ENCODE measurements at regions not wholly inside any gene's neighbourhood (a gene's known extent, or its start where the extent isn't known, plus 50 kb on each side); places are given as distances from the start of the nearest gene placed in this dataset.

DNA sequence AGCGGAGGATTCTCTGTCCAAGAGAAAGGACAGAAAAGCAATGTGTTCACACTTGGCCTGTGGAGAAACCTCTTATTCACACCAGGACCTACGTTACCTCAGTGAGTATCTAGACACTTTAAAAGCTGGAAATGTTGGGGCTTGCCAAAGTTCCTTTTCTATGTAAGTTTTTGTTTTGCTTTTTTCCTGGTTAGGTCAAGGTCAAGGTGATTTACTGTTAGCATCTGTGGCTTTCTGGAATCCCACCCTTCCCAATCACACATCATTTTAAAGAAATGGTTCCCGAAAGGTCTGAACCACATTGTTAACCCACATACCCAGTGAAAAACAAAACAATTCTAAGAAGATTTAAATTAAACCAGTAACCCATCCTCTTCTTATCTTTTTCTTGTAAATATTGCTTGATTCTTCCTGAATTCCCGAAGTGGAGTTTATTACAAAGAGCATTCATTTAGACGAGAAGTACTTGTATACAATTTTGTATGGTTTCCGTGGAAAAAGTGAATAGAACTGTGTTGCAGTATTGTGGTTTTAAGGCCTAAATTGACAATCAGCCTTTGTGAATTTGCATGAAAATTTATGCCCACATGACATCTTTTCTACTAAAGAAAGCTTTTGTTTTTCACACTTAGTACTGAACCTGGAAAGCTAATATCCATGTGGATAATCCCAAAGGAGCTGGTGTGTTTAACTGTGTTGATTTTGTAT, 827.0 kb upstream of the IGFBP3 start:
- no peak for DNase-seq

DNA sequence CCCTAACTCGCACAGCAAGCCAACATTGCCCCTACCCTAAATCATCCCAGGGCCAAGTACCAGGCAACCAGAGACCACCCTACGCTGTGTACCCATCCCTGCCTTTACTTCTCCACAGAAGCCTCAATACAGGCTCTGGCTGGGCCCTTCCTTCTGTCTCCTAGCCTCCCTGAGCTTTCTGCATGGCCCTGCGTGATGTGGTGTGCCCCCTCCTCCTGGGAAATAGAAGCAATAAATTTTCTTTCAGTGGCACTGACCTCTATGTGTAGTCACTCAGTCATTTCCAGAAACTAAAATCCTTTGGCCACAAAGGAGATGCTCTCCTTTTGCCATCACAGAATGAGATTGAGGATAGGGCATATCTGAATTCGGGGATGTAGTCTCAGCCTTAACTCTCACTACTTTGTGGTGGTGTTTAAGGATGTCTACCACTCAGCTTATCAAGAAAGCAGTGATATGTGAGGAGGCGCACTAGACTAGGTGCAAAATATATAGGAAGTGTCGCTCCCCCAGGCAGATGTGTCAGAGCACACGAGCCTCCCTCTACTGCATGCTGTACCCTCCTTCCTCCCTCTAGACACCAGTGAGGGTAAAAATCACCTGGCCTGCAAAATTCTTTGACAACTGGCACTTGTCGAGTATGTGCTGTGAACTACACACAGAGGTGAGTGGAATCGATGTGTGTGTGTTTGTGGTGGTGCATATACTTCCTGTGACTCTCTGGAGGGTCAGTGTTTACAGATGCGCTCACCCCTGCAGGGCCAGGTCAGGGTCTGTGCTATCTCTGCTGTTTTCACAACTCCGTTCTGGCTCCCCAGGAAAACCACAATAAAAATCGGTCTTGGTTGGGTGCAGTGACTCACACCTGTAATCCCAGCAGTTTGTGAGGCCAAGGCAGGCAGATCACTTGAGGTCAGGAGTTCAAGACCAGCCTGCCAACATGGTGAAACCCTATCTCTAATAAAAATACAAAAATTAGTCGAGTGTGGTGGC, 825.9 kb upstream of the IGFBP3 start:
- DNase-seq, result no peak

DNA sequence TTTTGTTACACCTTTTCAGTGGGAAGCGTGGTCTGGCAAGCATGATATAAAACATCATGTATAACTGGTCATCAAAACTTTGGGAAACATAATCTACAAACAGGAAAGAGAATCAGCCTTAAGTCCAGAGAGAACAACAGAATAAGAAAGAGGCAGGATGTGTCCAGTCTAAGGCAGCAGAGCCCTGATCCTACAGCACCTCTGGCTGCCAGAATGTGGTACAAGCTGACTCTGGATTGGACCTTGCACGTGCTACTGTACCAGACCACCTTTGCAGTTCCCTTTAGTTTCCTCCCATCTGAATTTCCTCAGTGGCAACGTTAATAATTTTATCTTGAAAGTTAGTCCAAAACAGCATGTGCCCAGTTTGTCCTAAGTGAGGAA, 824.6 kb upstream of the IGFBP3 start:
- no peak for DNase-seq

DNA sequence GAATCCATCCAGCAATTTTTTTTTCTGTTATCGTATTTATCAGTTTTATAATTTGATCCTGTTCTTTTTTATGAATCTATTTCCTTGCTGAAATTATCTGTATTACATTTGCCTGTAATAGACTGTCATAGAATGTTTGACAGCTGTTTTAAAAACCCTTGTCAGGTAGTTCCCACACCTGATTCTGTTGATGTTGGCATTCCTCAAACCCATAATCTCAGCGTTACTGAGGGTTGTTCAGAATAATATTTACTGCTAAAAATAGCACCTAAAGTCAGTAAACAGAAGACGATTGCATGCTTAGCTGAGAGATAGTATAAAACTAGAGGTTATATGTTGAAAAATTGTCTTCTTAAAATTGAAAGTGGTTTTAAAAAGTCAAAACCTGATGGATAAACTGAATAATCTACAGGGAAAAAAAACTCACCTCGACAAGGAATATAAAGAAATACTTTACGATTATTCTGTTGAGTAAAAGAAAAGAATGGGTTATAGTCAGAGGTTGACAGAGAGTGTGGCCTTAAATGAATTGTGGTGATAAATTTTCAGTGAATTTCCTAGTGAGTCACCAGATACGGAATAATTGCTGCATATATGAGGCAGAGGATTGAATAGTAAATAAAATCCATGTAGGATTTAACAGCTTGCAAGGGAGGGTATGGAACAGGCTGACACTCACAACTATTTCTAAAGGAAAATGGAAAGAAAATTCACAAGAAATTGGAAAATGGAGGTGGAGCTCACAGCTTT, 824.1 kb upstream of the IGFBP3 start:
- DNase-seq, result no peak

DNA sequence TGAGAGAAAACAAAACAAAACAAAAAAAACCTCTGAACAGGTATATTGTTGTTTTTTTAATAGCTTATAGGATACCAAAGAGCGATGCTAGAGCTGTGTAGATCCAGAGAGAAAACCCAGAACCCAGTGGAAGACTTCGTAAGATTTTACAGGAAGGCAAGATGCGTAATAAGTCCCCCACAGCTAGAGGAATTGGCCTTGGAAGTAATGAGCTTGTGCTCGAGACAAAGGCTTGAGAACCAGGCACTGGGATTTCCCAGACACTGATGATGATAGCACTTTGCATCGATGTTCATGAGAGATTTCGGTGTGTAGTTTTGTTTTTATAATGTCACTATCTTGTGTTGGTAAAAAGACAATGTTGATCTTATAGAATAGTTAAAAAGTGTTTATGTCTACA, 821.5 kb upstream of the IGFBP3 start:
- DNase-seq, result no peak

DNA sequence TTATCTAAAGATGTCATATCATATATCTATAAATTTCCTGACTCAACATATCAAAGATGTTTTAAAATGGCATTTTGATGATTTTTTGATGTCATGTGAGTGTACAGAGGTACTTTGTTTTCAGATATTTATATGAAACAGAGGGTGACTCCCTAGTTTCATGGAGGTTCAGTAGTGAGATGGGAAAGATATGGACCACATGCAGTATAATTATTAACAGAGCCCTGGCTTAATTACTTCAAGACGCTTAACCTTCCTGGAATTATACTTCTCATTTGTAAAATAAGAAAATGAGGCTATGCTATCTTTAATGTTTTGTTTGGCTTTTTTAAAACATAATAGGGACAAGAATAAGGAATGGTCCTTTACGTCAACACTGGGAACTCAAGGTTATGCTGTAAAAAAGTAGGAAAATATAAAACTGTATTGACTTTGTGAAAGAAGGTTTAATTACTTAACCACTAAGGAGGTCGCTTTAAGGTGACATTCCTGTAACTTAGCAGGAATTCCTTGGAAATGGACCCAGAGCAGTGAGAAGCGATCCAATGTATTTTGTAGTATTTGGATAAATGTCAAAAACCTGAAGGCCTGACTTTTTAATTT, 821.0 kb upstream of the IGFBP3 start:
- no peak for DNase-seq

DNA sequence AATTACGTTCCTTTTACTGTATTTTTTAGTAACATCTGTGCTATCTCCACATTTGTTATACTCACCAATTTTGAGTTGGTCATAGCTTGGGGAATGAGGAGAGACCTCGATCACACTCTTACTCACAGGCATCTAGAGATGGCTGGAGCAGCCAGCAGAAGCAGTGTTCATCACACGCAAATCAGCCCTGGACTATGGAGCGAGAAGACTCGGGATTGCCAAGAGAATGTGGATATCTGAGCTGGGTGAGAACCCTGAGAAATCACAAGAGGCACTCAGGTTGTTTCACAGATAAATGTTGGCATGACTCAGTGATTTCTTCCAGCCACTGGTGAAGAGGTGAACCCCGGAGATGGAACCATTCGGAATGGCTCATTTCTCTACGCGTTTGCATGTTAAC, 820.1 kb upstream of the IGFBP3 start:
- DNase-seq, result no peak

DNA sequence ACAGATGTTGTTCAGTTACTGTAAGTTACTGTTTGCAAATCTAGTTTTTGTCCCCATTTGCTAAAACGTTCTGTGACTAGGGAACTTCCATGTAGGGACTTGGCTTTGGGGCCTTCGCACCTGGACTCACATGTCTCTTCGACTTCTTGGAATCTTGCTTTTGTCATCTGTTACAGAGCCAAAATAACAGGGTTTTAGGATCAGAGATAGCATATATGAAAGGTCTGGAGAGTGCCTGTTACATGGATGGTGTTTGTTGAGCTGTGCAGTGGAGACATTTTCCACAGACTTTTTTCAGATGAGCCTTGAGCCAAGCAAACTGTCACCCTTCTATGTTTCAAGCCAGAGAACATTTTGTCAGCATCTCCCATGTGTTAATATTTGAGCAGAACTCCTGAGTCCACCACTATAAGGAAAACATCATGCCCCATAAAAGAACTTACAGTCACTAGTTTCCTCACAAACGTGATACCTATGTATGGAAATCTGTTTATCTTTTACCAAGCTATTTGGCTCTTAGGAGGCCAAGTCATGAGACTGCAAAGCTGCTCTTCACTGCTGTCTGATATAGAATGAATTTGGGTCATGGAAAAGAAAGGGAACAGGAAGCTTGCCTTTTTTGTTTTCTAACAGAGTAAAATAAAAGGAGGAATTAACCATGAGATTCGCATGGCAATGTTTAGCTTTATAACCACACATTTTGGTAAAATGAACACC, 818.6 kb upstream of the IGFBP3 start:
- no peak for DNase-seq

DNA sequence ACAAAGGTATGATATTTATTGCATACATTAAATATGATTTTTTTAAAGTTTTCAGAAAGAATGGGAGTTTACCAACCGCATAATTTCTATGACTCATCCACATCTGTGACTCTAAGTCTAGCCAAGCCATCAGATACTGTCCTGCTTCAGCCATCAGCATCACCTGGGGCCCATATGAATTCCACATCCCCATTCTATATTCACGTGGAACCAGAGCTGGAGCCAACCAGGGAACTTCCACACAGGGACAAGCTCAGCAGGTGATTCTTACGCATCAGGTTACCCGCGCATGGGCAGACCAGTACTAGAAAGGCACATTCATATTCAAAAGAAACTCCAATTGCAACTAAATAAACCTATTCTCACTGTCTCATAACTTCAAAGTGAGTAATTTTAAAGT, 817.7 kb upstream of the IGFBP3 start:
- no peak for DNase-seq

DNA sequence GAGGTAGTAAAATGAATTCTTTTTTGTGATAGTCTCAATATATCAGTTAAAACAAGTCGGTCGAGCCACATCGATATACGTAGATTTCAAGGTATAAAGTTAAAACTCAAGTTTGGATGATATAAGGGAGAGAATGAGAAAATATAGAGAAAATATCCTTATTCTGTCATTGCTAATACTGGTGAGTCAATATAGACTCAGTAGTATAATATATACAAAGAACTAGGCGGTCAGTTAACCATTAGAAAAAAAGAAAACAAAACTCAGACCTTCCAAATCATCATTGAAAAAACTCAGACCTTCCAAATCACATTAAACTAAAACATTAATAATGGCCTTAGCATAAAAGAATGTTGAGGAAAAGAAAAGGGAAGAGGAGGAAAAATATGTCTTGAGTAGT, 817.1 kb upstream of the IGFBP3 start:
- DNase-seq, result no peak

DNA sequence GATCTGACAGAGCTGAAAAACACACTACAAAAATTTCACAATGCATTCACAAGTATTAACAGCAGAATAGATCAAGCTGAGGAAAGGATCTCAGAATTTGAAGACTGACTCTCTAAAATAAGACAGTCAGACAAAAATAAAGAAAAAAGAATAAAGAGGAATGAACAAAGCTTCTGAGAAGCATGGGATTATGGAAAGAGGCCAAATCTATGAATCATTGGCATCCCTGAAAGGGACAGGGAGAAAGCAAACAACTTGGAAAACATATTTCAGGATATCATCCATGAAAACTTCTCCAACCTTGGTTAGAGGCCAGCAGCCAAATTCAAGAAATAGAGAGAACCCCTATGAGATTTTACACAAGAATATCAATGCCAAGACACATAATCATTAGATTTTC, 804.8 kb upstream of the IGFBP3 start:
- DNase-seq, result no peak

DNA sequence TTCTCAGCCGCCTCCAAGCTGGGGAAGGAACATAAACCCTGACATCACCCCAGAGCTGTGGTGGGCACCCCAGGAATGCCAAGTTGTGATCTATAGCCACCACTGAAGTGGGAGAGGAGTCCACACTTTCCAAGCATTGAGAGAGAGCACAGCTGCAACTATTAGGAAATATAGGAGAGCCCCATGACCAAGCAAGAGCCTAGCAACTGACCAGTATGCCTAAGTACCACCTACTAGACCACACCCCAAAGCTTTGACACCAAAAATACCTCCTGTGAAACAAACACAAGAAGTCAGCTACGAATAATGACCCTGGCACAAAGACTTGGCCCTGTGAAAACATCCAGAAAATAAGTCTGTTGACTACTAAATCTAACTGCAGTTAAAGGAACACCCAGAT, 804.1 kb upstream of the IGFBP3 start:
- DNase-seq, result no peak

DNA sequence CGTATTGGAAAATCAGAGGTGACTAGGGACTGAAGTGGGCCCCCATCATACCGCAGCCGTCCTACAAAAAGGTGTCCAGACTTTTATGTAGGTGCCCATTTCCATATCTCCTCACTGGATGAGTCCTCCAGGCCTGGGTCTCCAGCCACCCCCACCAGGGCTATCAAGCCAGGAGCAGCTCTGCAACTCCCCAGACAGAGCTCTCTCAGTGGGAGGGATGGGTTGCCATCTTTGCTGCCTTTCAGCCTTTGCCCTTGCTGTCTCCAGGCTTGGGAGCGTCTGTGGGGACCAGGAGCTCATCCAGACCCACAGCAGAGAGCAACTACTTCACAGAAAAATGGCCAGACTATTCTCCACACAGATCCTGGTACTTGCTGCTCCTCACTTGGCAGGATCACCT, 802.7 kb upstream of the IGFBP3 start:
- DNase-seq, result no peak

DNA sequence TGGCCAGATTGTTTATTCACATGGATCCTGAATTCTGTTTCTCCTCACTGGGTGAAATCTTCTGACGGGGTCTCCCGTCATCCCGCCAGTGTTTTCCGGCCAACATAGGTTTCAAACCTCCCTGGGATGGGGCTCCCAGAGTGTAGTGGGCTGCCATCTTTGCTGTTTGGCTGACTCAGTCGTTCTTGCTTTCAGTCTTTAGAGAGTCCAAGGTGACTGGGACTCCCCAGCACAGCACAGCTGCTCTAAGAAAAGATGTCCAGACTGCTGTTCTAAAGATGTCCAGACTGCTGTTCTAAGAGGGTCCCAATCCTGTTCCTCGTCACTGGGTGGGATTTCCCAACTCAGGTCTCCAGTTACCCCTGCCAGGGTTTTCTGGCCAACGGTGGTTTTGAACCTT, 801.9 kb upstream of the IGFBP3 start:
- no peak for DNase-seq

DNA sequence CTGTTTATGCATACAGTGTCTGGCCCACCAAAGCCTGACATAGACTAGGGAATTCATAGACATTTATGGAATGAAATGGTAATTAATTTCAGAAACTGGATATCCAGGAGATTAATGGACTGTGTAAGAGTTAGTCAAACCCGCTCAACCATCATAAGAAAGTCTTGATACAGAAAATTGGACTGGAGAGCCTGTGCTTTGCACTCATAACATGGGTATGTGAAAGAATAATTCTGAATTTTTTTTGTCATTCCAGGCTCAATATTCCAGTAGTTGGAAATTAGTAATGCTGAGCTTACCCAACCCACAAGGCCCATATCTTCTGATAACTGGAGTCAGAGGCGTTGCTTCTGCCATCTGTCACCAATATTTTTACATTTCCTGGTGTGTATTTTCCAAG, 799.7 kb upstream of the IGFBP3 start:
- no peak for DNase-seq

DNA sequence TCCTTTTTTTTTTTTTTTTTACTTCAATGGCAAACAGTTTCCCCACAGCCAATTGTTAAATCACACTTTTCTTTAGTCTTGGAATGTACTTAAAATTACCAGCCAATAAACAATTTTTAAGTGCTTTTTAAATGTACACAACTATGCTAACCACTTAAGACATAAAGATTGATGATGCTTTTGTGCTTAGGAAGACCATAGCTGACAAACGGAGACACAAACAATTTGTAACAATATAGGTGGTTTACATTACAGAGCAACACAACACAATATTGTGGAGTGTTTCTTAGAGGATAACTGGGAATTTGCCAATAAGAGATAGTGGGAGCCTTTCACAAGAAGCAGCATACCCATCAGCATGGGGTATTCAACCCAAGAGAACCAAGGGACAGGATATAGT, 798.5 kb upstream of the IGFBP3 start:
- no peak for DNase-seq

DNA sequence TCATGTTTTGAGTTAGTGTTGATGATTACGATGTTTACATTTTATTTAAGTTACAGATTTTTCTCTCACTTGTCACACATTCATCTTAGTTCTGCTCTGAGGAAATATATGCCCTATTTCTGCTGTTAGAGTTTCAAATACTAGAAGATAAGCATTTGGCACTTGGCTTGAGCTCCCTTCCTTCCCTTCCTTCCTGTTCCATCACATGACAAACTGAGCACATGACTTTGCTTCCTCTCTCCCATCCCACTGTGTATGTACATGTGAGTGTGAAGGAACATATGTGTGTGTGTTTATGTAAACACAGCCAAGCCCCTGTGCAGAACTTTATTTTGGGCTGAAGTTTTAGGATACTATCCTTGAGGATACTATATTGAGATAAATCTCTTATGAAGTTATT, 795.9 kb upstream of the IGFBP3 start:
- no peak for DNase-seq

DNA sequence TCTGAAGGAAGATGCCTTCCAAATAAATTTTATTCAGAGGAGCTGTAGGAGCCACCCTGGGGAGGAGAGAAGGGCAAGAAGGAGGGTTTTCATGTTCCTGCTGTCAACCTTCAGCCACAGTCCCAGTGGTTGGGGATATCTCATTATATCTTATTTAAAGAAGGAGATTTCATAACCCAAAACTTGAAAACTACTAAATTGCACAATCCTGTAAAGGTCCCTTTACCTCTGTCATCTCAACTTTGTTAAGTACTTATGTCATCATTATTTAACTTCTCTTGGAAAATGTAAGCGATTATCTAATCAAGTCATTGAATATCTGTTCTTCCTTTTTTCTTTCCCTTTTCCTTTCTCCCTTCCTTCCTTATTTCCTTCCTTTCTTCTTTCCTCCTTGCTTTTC, 794.5 kb upstream of the IGFBP3 start:
- no peak for DNase-seq

DNA sequence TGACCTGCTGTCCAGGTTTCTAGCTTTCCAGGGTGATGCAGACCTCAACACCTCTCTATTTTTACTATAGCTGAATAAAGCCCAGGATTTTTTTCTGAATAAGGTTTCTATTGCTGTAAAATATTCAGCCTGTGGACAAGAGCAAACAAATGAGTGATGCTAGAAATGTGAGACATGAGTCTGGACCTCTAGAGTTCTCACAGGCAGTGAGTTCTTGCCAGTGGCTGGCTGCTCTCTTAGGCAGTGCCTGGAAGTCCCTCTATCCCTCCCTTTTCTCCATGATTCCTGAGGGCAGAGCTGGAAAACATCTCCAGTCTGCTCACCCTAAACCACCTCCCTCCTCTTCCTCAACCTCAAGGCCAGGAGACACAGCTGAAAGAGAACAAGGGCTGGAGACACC, 793.8 kb upstream of the IGFBP3 start:
- DNase-seq, result no peak

DNA sequence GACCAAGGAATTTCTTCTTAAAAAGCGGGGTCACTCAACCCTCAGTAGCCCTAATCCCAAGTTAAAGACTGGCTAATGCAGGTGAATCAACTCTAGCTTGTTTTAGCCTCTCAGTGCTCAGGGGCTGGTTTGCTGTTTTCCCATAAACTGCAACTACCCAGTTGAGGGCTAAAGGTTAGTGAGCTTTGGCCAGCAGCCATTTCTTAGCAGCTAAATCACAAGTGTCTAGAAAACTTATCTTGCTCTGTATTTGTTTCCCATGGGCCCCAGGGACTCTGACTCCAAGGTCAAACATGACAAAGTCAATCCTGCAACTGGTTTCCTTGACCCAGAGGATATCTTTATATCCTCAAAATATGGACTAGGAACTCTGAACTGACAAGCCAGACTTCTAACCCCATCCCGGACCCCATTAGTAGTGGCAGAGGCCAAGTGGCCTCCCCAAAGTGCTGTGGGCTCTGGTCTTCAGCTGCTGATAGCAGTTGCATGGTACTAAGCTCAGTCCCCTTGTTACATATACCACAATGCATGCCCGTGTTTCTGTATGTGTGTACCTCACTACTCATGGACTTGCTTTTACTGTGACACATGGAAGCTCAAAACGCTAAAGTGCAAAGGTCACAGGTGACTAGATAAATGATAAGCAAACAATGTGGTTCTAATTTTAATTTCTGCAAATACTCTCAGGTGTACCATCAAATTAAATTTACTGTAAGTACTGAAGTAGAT, 793.0 kb upstream of the IGFBP3 start:
- DNase-seq, result no peak

DNA sequence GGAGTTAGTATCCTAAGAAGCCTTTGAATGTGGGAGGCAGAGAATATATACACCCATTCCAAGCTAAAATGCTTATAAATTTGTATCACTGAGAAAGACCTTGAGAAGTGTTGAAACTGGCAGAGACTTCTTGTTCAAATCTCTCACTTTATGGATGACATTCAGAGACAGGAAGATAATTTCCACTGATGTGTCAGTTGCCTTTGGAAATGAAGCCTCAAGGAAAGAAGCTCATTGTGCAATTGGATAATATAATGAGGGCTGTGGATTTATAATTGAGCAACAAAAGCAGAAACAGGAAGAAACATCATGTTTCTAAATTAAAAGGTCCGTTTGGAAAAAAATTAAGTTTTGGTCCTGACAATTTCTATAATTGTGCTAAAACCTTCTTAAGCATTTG, 789.9 kb upstream of the IGFBP3 start:
- DNase-seq, result no peak

DNA sequence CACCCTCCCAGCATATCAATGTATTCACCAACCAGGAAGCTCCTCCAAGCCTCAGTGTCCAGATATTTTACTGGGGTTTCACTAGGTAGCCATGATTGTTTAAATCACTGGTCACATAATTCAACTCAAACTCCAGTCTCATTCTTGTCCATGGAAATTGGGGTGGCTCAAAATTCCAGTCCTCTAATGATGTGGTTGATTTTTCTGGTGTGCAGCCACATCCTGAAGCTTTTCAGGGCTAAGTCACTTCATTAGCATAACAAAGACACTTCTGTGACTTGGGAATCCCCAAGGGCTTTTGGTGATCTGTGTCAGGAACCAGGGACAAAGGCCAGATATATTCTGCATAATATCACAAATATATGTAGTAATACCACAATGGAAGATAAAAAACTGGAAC, 786.9 kb upstream of the IGFBP3 start:
- DNase-seq, result no peak

Data from NCI-H2171 treated with DMSO at 0.1 percent for 48 hours (cell line).